ENCODE measurements at regions not wholly inside any gene's neighbourhood (a gene's known extent, or its start where the extent isn't known, plus 50 kb on each side); places are given as distances from the start of the nearest gene placed in this dataset.

GRCh38 chr3:34277110-34277509, 478.7 kb downstream of the PDCD6IP start:
- DNase-seq (ENCODE audit: extremely low spot score, unreplicated experiment), result no peak
- Mint-ChIP-seq H3K4me3 (no peak overlapping the region), H3K9me3 (peaks cover 6% of the 10 kb centered on the region), H3K27me3 (peaks cover 6% of the 10 kb centered on the region), H3K27ac (no peak overlapping the region), H3K4me1 (ENCODE audit: unreplicated experiment) (no peaks in the 10 kb centered on the region), H3K36me3 (no peaks in the 10 kb centered on the region)
- TF ChIP-seq, protein P1, sequence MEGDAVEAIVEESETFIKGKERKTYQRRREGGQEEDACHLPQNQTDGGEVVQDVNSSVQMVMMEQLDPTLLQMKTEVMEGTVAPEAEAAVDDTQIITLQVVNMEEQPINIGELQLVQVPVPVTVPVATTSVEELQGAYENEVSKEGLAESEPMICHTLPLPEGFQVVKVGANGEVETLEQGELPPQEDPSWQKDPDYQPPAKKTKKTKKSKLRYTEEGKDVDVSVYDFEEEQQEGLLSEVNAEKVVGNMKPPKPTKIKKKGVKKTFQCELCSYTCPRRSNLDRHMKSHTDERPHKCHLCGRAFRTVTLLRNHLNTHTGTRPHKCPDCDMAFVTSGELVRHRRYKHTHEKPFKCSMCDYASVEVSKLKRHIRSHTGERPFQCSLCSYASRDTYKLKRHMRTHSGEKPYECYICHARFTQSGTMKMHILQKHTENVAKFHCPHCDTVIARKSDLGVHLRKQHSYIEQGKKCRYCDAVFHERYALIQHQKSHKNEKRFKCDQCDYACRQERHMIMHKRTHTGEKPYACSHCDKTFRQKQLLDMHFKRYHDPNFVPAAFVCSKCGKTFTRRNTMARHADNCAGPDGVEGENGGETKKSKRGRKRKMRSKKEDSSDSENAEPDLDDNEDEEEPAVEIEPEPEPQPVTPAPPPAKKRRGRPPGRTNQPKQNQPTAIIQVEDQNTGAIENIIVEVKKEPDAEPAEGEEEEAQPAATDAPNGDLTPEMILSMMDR (conservative IDR thresholded peaks at IDR 0.05), result no peak

DNA sequence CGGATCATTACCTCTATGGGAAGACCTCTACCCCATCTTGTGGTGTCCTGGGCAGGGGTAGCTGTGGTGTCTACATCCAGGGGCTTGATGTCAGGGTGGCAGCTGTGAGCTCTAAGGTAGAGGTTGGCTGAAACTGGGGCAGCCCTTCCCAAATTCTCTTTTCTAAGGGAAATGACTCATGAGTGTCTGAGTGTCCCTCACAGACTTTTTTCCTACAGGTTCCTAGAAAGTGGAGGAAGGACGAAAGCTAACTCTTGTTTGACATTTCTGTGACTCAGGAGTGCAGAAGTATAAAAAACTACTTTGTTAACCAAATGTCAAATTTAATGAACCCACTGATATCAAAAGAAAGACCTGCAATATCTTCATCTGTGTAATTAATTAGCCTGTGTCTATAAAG, 481.5 kb downstream of the PDCD6IP start:
- Mint-ChIP-seq H3K4me1 (ENCODE audit: unreplicated experiment) (peaks cover 17% of the 10 kb centered on the region), H3K36me3 (no peaks in the 10 kb centered on the region), H3K9me3 (peaks cover 6% of the 10 kb centered on the region), H3K27me3 (peaks cover 10% of the 10 kb centered on the region), H3K4me3 (no peak overlapping the region), H3K27ac (no peak overlapping the region)
- no peak for DNase-seq (ENCODE audit: extremely low spot score, unreplicated experiment)
- TF ChIP-seq, protein P1 (conservative IDR thresholded peaks at IDR 0.05), result no peak

DNA sequence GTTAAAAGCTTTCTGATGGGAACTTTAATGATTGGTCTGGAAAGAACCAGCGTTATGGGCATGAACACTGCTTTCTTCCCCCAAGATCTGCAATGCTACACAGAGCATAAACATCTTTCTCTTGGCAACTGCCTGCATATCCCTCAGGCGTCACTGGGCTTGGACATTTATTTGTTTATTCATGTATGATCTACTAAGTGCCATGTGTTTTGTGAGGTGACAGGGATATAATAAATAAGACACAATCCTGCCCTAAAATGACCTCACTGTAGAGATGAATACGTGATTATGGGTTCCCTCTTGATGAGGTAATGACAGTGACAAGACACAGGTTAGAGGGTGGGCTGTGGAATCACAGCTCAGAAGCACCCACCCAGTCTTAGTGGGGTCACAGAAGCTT, 485.3 kb downstream of the PDCD6IP start:
- no peak for DNase-seq (ENCODE audit: extremely low spot score, unreplicated experiment)
- peaks cover 33% of the 10 kb centered on the region for H3K4me1 Mint-ChIP-seq (ENCODE audit: unreplicated experiment)
- H3K9me3 Mint-ChIP-seq, result no peaks in the 10 kb centered on the region
- no peaks in the 10 kb centered on the region for H3K36me3 Mint-ChIP-seq
- H3K4me3 Mint-ChIP-seq, result no peak overlapping the region
- TF ChIP-seq, protein P1 (conservative IDR thresholded peaks at IDR 0.05), result no peak
- peaks cover 18% of the 10 kb centered on the region for H3K27me3 Mint-ChIP-seq
- peak overlapping the region; percentile 11 for H3K27ac Mint-ChIP-seq

- Mint-ChIP-seq H3K27me3 (peaks cover 18% of the 10 kb centered on the region), H3K4me3 (no peak overlapping the region), H3K9me3 (no peaks in the 10 kb centered on the region), H3K27ac (no peak overlapping the region), H3K4me1 (ENCODE audit: unreplicated experiment) (peaks cover 33% of the 10 kb centered on the region), H3K36me3 (no peaks in the 10 kb centered on the region)
- TF ChIP-seq, protein P1 (conservative IDR thresholded peaks at IDR 0.05), result no peak
- DNase-seq (ENCODE audit: extremely low spot score, unreplicated experiment), result no peak
These were observed 486.8 kb downstream of the PDCD6IP start for GRCh38 chr3:34284959-34285826.

DNA sequence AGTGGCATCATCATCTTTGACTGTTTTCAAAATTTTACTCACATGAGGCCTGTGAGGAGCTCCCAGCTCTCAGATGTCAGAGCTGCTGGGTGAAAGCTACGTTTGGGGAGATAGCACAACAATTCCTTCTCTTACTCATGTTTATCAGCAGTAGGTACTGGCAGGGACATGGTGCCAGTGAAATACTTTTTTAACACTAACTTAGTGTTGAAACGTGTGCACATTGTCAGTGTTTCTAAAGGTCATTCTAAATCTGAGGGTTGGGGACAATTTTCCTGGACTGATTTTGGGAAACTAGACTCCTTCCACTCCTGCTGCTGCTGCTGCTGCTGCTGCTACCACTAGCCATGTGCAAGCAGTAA, 487.4 kb downstream of the PDCD6IP start:
- Mint-ChIP-seq H3K4me1 (ENCODE audit: unreplicated experiment) (peaks cover 33% of the 10 kb centered on the region), H3K36me3 (no peaks in the 10 kb centered on the region), H3K27me3 (peaks cover 18% of the 10 kb centered on the region), H3K9me3 (no peaks in the 10 kb centered on the region), H3K27ac (no peak overlapping the region), H3K4me3 (no peak overlapping the region)
- no peak for DNase-seq (ENCODE audit: extremely low spot score, unreplicated experiment)
- TF ChIP-seq, protein P1 (conservative IDR thresholded peaks at IDR 0.05), result no peak

Data from type B pancreatic cell (in vitro differentiated cells).